Lung microvascular endothelial cell (primary cell): ENCODE measurements at regions not wholly inside any gene's neighbourhood (a gene's known extent, or its start where the extent isn't known, plus 50 kb on each side); places are given as distances from the start of the nearest gene placed in this dataset.
A peak's percentile ranks its signal among the peaks of the same experiment; 100 is the strongest.

ENCODE experiments used
- DNase-seq, 2 donors: peaks; one replicate each; pipeline versions ENCODE4 v3.0.0 to v3.0.0-alpha.2; 2010; ENCODE audit warnings: low read depth in 2 of 2

DNA sequence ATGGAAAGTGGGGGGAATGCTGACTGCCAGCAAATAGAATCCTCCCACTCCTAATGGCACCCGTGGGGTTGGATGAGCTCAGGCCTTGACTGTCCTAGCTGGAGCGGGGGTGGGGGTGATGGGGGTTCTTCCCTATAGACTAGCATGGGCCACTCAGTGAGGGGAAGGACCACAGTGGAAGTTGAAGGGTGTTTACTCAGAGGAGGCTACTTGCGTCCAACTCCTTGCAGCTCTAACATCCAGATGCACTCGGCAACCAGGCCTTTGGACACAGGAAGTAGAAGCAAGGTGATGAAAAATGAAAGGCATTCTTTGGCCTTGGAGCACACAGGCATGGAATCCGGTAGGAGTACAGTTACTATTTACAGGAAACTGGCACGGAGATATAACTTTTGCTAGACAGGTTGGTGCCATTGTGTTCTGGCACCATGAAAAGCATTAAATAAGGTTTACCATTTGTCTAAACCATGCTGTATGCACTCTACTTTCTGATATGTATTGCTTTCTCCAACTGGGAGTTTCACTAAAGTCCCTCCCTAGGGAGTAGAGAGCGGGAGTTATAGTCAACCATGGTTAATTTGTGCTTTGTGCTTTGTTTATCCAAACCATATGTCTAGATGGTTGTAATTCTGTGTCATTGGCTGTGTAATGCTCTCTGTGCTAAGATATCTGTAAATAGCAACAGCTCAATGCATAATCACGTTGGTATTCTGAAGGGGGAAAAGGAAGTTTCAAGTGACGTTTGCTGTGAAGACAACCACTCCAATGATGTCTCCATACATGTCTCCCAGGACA is 125.3 kb downstream of the TSHZ3 start:
- DNase-seq = peak in 1 of 2 donors; percentile 25

GRCh38 chr19:31220540-31220939 is 128.7 kb downstream of the TSHZ3 start:
- no peak for DNase-seq

DNA sequence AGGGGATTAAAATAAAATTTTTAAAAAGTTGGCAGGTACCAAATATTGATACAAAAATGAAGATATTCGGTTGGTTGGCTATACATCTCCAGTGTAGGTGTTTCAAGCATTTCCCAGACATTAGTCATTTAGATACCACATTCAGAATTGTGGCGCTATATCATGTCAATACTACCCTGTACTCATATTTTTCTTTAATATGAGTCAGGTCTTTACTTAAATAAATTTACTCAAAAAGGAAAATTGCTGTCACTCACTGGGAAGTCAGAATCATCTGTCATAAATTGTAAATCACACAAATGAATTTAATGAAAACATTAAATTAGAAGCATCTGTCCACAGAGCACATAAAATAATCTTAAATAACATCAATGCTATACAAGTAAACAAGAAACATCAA is 134.2 kb downstream of the TSHZ3 start:
- DNase-seq = no peak

GRCh38 chr19:31214086-31214485 is 135.2 kb downstream of the TSHZ3 start:
- peak; percentile 17 to 72 for DNase-seq

DNA sequence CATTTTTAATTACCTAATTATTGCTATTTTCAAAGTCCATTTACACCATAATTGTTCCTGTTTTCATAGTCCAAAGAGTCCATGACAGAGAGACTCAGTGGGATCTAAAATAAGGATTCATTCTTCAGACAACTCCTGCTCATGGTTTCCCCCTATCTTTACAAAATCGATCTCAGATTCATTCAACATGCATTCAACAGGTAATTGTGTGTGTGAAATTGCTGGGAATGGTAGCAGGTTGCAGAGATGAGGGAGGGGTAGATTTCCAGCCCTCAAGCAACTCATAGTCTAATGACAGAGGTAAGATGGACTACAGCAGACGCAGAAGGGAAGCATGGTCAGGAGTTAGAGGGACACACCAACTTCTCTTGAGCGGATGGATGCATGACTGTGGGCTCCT is 138.1 kb downstream of the TSHZ3 start:
- DNase-seq = no peak

GRCh38 chr19:31205887-31206518 is 143.2 kb downstream of the TSHZ3 start:
- DNase-seq = no peak

GRCh38 chr19:31204115-31204514 is 145.1 kb downstream of the TSHZ3 start:
- DNase-seq = no peak

GRCh38 chr19:31185261-31185660 is 164.0 kb downstream of the TSHZ3 start:
- no peak for DNase-seq

- DNase-seq = no peak
Measured at GRCh38 chr19:31181535-31181934, 167.7 kb downstream of the TSHZ3 start.

DNA sequence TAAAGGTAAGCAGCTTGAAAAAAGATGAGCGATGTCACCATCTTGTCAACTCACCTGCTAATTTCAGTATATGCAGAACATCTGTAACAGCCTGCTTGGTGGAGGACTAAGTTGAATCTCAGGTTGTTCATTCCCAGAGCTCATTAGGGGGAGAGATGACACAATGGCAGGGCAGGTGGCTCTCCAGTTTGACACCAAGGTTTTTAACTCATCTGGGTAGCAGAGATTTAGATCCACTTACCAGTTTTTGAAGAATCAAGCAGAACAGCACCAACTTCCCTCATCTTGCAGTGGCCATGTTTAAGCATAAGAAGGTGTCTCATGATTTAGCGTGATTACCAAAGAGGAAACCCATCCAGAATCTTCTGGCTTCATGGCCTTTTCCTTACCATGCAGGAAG is 168.3 kb downstream of the TSHZ3 start:
- no peak for DNase-seq

- no peak for DNase-seq
Measured at GRCh38 chr19:31179471-31179852, 169.8 kb downstream of the TSHZ3 start.

GRCh38 chr19:31178833-31179470 is 170.3 kb downstream of the TSHZ3 start:
- DNase-seq = no peak

GRCh38 chr19:31177246-31177645 is 172.0 kb downstream of the TSHZ3 start:
- DNase-seq = no peak

- DNase-seq = no peak
Measured at GRCh38 chr19:31175564-31176348, 173.5 kb downstream of the TSHZ3 start.

DNA sequence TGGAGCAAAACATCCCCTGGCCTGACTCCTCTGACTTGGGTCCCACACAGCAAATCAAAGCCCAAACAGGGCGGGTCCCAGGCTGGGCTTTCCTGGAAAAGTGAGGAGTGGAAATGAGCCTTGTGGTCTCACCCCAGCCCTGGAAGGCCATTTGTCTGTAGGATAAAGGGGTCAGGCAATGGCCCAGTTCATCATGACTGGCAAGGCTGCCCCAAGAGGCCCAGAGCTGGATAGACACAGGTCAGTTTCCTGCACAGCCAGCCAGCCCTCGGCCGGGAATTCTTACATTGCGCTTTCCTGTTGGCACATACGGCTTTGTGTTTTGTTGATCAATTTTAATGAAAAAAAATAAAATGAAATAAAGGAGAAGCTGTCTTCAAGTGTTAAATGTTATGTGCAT is 174.3 kb downstream of the TSHZ3 start:
- DNase-seq = no peak

DNA sequence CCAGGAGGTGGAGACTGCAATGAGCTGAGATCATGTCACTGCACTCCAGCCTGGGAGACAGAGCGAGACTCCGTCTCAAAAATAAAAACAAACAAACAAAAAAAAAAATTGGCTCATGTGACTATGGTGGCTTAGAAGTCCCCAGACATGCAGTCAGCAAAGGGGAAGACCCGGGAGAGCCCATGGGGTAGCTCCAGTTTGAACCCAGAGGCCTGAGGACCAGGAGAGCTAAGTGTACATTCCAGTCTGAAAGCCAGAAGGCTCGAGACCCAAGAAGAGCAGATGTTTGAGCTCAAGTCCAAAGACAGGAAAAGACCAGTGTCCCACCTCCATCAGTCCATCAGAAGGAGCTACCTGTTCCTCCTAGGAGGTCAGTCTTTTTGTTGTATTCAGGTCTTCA is 175.2 kb downstream of the TSHZ3 start:
- no peak for DNase-seq

DNA sequence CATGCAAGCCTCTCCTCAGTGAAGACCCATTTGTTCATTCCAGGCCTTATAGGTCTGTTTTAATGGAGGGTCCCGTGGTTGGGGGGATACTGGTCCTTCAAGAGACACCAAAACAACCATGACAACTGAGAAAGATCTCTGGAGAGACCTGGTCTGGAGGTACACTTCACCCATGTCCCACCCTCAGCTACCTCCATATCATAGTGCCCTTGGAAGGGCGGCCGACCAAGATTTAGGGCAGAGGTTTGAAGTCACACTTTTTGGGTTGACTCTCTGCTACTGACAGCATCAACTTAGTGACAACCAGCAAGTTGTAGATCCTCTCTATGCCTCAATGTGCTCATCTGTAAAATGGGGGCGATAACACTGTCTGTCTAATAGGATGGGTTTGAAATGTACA is 177.3 kb downstream of the TSHZ3 start:
- DNase-seq = no peak

DNA sequence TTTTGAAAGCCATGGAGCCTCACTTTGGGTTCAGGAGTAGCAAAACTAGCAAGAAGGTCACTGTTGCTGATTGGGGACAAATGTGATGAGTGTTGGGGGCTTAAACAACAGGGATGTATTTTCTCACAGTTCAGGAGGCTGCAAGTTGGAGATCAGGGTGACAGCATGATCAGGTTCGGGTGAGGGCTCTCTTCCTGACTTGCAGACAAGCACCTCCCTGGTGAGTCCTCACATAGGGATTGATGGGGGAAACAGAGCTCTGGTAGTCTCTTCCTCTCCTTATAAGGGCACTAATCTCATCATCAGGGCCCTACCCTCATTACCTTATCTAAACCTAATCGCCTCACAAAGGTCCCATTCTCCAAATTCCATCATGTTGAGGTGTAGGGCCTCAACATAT is 179.2 kb downstream of the TSHZ3 start:
- DNase-seq = no peak

GRCh38 chr19:31168106-31168625 is 181.1 kb downstream of the TSHZ3 start:
- DNase-seq = no peak

- DNase-seq = no peak
Measured at GRCh38 chr19:31167690-31168089, 181.5 kb downstream of the TSHZ3 start.

DNA sequence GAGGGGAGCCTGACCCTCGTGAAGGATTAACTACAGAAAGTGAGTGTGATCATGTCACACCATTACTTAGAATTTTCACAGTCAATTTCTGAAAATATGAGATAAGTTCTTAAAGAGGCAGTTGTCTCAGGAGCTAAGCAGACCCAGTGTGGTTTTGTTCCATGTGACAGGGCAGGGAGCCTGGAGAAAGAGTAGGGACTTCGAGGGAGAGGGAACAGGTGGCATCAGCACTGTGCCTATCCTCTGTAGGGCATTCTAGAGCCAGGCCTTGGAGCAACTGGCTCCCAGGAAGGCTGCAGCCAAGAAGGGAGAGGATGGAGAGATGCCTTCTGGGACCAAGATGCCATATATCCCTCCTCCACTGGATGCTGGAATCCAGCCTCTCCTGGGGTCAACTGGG is 183.0 kb downstream of the TSHZ3 start:
- no peak for DNase-seq

DNA sequence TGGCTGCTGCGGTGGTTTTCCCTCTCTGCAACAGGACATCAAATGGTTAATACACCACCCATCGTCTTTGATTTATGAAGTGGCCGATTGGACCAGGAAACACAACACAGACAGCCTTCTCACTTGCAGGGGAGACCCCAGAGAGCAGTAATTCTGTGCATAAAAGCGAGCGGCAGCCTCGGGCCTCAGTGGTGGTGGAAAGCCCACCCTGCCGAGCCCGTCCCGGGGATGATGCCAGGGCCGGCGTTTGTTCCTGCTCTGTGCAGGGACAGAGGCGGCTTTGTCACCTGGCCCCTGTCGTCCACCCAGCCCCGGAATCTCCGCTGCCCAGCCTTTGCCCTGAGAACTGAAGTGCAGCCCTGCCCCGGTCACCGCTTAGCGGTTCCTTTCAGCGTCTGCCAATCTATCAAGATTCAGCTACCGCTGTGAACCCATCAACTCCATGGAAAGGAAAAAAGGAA is 184.4 kb downstream of the TSHZ3 start:
- DNase-seq = no peak
